ENCODE measurements at regions not wholly inside any gene's neighbourhood (a gene's known extent, or its start where the extent isn't known, plus 50 kb on each side); places are given as distances from the start of the nearest gene placed in this dataset.

- H4K20me1 ChIP-seq (ENCODE audit: insufficient read depth): no peaks in the 10 kb centered on the region
- TF ChIP-seq CBX3 (IDR thresholded peaks at IDR 0.05; ENCODE audit: low read depth): peak; percentile 83
- no peak for TF ChIP-seq SRF (IDR thresholded peaks at IDR 0.05; ENCODE audit: low read depth)
- no peak for TF ChIP-seq ATF3 (IDR thresholded peaks at IDR 0.05)
- peak; percentile 43; the same call in 1 of the 2 replicates for TF ChIP-seq JUND (IDR thresholded peaks at IDR 0.05)
- no peak; the same call in 1 of the 2 replicates for TF ChIP-seq POLR2AphosphoS5 (IDR thresholded peaks at IDR 0.05; ENCODE audit: low read depth, low read length)
- TF ChIP-seq SP1 (IDR thresholded peaks at IDR 0.05; ENCODE audit: low read depth): peak; percentile 75
- peak; percentile 50; the same call in 1 of the 2 replicates for TF ChIP-seq FOSL1 (IDR thresholded peaks at IDR 0.05; ENCODE audit: low read depth)
- no peak for TF ChIP-seq ZFX (IDR thresholded peaks at IDR 0.05)
- TF ChIP-seq ZNF274 (IDR thresholded peaks at IDR 0.05; ENCODE audit: low read depth, low read length): no peak
- TF ChIP-seq EZH2 (IDR thresholded peaks at IDR 0.05): no peak
- TF ChIP-seq EGR1 (IDR thresholded peaks at IDR 0.05; ENCODE audit: low read depth): no peak
- TF ChIP-seq YY1 (IDR thresholded peaks at IDR 0.05; ENCODE audit: extremely low read depth, insufficient replicate concordance, low read depth, low read length): peak; percentile 10
- peak; percentile 83 for TF ChIP-seq CEBPB (IDR thresholded peaks at IDR 0.05; ENCODE audit: low read depth)
- TF ChIP-seq REST (IDR thresholded peaks at IDR 0.05; ENCODE audit: low read depth): no peak
- TF ChIP-seq EZH2phosphoT487 (IDR thresholded peaks at IDR 0.05; ENCODE audit: borderline replicate concordance): no peak
- TF ChIP-seq ELF1 (IDR thresholded peaks at IDR 0.05; ENCODE audit: borderline replicate concordance, low read depth): no peak
- peak; percentile 58 to 84 (median 82); a peak in 5 of 6 replicates for TF ChIP-seq CTCF (IDR thresholded peaks at IDR 0.05 in 2 of 3, conservative IDR thresholded peaks at IDR 0.05 in 1 of 3; ENCODE audit: borderline replicate concordance in 1 of 3, insufficient read depth in 1 of 3, low read depth in 2 of 3, low read length in 2 of 3)
- TF ChIP-seq MAX (IDR thresholded peaks at IDR 0.05): peak; percentile 85
- peak; percentile 80 for TF ChIP-seq RAD21 (IDR thresholded peaks at IDR 0.05; ENCODE audit: low read depth)
- 0 out of 2 replicates have a peak, but pooled peaks have one; percentile 54 for TF ChIP-seq SIN3A (IDR thresholded peaks at IDR 0.05; ENCODE audit: low read depth)
- TF ChIP-seq POLR2A (IDR thresholded peaks at IDR 0.05; ENCODE audit: borderline replicate concordance, extremely low read depth, insufficient read depth, insufficient read length): no peak
- no peak for TF ChIP-seq TCF7L2 (IDR thresholded peaks at IDR 0.05; ENCODE audit: borderline replicate concordance, extremely low read depth, insufficient read depth, insufficient read length)
These were observed 53.5 kb upstream of the SPATA12 start for GRCh38 chr3:57006949-57007419.

More at GRCh38 chr3:57006949-57007419, 53.5 kb upstream of the SPATA12 start:
- Histone ChIP-seq H3K27ac (ENCODE audit: low read depth, low read length) (peak overlapping the region; percentile 84), H3K79me2 (ENCODE audit: insufficient read depth, low read length) (no peaks in the 10 kb centered on the region), H3K9ac (ENCODE audit: low read length) (peak overlapping the region; percentile 66), H3K4me2 (ENCODE audit: low read length) (peak overlapping the region; percentile 70), H3K9me2 (ENCODE audit: insufficient read depth) (no peaks in the 10 kb centered on the region), H3K36me3 (ENCODE audit: control insufficient read depth in 1 of 2, insufficient read depth in 2 of 2, low read length in 2 of 2) (peaks cover 0 to 4% of the 10 kb centered on the region in 2 experiments; a peak in 1 of 4 replicates), H3K9me3 (ENCODE audit: control insufficient read depth in 1 of 2, insufficient read depth in 1 of 2, low read depth in 1 of 2, low read length in 2 of 2) (no peaks in the 10 kb centered on the region), H3K27me3 (ENCODE audit: insufficient read depth, low read length) (no peaks in the 10 kb centered on the region), H3K4me3 (replicated peaks in 1 of 2; ENCODE audit: low read depth in 1 of 2, low read length in 2 of 2) (peak overlapping the region in 1 of 2 experiments; percentile 15; a peak in 2 of 4 replicates), H2AFZ (ENCODE audit: low read depth, low read length, poor library complexity, severe bottlenecking) (no peak overlapping the region), H3K4me1 (ENCODE audit: control insufficient read depth in 1 of 2, insufficient read depth in 2 of 2, low read length in 2 of 2) (peaks cover 39 to 40% of the 10 kb centered on the region in 2 experiments)
- POLR2A ChIA-PET: interaction anchor here (0.9 kb wide), 1 partner anchor 9 kb away, joined by 3 read pairs; no protein-coding TSS in a partner anchor
- BruUV-seq (replicated peaks): no TSS peak
- intact Hi-C loops (cut with micrococcal nuclease): loop anchor here (2.0 to 5.0 kb wide), 2 partner anchors 54 to 70 kb away; partner anchors contain the start of gene SPATA12
- DNase-seq (ENCODE audit: low read depth, low spot score) (peak; percentile 56), ATAC-seq (peak; percentile 86)
- RAD21 ChIA-PET (ENCODE audit: low non-redundant PET in 1 of 2, low total read pairs in 2 of 2, uncharacterized antibody in 2 of 2, unreplicated experiment in 2 of 2): no interaction called here
- CTCF ChIA-PET: interaction anchor here (1.1 to 2.1 kb wide), 4 partner anchors 11 to 53 kb away, joined by 3 to 5 read pairs (median 4); partner anchors contain the start of gene SPATA12

All from HCT116 (cell line).